GDM1 (cell line): ENCODE measurements at regions not wholly inside any gene's neighbourhood (a gene's known extent, or its start where the extent isn't known, plus 50 kb on each side); places are given as distances from the start of the nearest gene placed in this dataset.
A peak's percentile ranks its signal among the peaks of the same experiment; 100 is the strongest.
"Not testable (repeated sequence)": the region's sequence is repeated elsewhere in the genome, so short reads cannot be mapped to it uniquely, and the experiment has no call there.

Experiments used
- DNase-seq: peaks from one replicate; lab custom pipeline; 2025; lab: John Stamatoyannopoulos, UW

DNA sequence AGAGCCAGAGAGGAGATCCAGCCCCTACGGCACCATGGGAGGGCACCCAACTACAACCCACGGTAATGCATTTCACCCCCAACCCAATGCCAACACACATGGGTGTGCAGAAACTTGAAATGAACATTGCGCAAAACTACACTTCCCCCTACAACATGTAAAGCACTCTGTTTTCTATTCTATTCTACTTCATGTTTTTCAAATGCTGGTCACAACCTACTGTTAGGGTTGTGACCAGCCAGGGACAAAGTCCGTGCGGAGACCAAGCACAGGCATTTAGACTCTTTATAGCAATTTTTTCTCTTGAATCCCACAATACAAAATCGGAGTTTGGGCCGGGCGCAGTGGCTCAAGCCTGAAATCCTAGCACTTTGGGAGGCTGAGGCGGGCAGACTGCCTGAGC is 90.6 kb downstream of the MRPL14 start:
- no peak for DNase-seq

DNA sequence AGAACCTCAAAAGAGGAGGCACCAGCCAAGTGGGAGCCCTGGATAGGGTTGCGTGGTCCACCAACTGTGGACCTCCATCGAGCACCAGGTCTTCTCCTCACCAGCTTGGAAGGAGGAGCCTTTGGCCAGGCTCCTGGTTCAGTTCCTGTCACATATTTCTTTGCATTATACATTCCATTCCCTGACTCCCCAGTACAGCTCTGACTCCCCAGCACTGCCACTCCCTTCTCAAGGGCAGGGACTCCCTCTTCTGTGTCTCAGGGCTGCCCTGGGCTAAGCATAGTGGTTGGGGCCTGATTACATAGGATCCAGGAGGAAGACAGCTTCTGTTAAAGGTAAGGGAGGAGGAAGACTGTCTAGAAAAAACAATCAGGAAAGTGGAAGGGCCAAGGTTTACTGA is 91.1 kb downstream of the MRPL14 start:
- no peak for DNase-seq

DNA sequence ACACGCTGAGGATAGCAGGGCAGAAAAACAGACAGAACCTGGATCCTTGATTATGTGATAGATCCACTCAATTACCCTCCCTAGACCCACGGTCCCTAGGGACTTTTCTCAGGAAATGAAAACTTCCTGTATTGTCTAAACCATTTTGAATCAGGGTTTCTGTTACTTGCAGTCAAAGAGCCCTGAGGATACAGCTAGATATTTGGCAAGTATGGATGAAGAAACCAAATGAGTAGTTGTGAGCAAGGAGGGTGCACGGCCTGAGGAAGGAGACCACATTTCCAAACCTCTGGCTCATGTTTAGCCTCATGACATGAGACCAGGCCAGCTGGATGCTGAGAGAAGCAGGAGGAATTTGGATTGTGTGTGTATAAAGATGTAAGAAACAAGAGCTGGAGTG is 91.6 kb downstream of the MRPL14 start:
- DNase-seq: no peak

DNA sequence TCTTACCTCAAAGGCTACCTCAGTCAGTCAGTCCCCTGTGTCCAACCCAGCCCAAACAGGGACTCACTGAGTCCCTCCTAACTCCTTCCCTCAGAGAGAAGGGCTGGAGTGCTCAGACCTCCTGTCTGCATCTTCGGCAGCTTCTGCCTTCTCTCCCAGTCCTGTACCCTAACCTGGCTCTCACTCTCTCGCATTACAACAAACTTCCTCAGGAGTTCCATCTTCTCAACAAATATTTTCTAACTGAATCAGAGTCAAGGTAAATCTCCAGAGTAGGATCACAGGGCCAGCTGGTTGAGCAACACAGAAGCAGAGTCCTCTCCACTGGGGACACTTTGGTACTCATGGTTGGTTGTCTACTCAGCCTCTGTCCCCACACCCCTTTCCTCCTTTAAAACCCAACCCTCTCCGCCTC is 92.3 kb downstream of the MRPL14 start:
- no peak for DNase-seq

DNA sequence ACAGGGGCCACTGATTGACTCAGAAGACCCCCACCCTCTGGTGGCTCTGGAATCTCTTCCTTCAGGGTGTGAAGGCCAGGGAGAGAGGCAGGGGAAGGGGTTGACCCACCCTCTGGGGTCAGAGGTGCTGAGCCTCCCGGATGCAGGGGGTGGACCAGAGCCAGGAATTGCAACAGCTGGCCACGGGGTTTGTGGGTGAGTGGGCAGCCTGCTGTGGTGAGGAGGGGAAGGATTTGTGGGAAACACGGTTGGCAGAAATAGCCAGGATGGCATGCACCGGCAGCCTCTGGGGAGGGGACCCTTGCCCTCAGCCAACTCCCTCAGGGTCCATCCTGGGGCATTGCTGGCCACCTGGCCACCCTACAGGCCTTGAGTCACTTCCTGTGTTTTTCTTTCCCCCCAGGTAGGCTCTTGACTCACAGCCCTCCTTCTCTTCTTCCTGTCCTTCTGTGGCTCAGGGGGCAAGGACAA is 92.8 kb downstream of the MRPL14 start:
- no peak for DNase-seq

DNA sequence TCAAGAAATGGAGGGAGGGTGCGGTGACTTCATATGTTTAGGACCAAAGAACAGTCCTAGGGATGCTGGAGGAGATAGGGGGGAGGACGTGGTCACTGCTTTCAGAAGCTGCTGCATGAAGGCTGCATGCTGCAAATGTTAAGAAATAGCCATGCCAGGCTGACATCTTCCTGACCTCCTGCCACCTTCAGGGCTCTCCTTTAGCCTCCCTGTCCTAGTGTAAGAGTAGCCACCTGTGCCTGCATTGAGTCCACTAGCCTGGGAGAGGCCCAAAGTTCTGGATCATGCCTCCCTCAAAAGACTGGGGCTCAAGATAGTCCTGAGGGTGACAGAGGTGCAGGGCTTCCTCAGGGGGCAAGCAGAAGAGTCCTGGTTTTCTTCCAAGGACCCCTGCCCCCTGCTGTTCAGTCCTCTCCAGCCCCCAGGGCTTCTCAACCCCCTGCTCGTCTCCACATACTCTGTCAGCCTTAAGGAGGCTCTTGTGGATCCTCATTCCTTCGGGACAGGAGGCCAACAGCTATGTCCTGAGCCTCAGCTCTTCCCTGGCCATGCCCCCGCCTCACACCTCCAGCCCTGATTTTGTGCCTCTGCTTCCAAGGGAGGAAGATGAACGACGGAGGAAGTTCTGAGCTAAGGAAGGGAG is 96.3 kb downstream of the MRPL14 start:
- no peak for DNase-seq

DNA sequence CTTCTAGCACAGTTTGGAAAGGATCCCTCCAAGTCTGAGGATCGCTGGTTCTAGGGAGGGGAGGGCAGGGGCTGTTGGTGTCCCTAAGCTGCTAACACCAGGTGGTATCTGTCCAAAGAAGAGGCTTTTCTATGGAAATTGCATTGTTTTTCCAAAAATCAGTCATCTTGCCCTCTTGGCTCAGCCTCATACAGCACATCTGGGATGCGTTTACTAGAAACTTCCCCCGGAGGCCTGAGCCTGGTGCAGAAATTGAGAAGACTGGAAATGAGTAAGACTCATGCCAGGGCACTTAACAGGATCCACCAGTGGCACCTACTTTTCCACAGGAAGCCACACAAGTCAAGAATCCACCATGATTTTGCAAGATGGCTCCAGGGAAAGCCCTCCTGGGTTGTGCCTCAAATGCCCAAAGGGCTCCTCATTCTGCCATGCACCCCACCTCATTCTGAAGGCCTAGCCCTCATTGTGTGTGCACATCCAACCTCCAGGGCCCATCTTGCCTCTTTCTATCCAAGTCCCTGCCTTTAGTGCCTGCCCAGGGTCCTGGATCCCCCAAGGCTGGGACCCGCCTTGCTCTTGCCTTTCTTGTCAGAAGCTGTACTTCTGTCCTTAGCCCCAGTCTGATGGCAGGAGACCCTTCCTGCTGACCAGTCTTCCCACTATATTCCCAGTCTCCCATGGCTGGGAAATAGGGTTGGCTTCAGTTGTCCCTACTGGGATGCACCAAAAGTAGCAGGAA is 97.6 kb downstream of the MRPL14 start:
- DNase-seq: no peak

DNA sequence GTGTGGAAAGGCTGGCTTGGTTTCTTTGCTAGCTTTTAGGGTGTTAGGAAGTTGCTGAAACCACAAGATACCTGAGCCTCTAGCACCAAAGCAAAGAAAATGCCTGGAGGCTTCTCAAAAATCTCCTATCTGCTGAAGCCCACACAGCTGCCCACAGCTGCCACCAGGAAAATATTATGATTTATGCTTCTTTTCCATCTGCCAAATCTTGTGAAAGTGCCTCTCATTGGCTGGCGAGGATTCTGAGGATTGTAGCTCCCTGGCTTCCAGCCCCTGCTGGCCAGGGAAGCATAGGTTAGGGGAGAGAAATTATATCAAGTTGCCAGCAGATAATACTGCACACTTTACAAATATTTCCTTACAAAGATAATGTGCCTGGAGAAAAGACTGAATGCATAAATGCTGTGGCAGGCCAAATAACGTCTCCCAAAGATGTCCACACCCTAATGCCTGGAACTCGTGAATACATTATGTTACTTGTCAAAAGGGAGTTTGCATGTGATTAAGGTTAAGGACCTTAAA is 98.4 kb downstream of the MRPL14 start:
- no peak for DNase-seq

DNA sequence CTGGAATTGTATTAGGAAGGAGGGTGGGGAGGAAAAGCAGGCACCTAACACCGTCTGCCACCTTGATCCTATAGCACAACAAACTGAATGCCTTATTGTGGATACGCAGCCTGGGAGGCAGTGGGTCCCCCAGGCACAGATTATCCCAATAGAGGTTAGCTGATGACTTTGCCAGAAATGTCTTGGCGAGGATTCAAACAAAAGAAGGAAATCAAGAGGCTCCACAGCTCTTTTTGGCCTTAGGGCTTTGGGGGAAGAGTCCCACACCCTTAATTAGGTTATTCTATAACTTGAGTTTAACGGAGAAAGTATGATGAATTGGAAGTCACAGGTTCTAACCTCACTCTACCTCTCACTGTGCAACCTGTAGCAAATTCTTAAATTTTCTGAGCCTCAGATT is 102.0 kb downstream of the MRPL14 start:
- no peak for DNase-seq

DNA sequence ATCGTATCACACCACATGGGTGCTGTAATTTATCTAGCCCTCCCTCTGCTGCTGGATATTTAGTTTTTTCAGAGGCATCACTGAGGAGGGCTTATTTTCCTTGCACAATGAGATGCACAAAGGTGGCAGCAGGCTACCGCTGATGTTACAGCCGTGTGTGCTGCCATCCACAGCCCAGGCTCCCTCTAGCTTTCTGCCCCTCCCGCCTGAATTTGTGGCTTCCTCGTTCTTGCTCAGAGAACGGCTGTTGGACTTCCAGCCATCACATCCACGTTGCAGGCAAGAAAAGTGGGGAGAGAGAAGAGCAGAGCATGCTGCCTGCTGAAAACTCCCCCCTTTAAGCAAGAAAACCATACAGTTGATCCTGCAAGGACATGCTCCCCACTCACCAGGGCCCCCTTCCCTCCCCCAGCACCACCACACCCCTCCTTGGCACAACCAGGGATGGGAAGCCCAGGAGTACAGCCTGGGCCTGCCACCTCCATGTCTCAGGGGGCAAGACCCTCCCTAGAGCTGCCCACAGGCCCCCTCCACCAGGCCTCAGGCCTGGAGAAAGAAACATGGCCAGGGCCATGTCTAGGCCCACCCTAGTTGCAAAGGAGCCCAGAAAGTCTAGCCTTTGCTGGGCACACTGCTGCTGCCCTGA is 102.6 kb downstream of the MRPL14 start:
- DNase-seq: peak; percentile 41

DNA sequence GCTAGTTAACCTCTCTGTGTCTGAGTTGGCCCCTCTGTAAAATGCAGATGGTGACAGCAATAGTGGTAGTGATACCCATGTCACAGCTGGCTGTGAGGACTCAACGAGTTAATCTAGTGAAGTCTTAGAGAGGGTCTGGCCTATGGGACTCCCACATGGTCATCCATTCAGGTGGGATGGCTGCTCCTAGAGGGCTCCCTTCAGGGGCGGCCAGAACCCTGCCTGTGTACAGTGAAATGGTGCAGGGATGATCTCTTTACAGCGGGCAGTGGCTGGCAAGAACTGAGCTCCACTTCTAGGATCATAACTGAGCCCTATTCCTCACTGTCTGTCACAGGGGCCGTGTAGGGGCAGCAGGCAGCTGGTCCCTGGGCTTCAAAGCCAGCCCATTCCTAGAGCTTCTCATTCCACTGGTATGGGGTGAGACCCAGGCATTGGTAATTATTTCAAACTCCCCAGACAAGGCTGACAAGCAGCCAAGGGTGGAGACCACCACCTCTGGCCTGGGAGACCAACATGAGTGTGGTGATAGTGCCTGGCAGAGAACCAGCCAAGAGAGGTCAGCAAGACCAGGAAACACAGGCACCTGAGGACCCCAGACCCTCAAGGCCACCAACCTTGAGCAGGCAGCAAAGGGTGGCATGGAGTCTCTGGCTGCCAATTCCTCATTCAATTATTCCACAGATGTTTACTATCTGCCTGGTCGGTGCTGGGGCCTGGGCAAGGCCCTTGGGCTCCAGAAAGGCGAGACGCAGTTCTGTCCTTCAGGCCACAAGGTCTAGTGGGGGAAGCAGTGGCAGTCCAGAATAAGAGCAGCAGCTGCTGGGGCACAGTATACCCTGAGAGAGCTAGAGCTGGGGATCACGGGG is 103.4 kb downstream of the MRPL14 start:
- no peak for DNase-seq

DNA sequence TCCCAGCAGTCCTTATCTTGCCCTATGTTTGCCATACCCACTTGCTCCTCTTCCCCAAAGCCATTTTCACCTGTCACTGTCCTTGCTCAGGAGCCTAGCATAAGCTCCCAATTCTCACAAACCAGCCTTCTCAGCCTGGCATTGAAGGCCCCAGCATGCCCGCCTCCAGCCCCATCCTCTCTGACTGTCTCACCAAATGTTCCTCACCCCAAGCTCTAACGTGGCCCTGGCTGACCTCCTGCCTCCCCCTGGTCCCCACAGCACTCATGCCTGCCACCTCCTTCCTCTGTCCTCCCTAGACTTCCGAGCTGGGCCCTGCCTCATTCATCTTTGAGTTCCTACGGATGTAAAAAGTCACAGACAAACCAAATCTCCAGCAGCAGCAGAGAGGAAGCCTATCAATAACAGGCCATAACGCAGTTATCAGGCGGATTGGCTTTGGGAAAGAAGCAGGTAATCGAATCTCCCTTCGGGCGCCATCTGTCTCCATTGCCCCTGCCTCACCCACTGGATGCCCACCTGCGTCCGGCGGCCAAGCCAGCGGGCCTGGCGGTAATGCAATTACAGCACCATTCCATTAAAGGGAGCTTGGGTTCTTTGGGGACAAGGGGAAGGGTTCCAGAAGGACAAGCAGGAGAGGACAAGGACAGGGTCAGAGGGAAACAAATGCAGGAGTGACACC is 104.4 kb downstream of the MRPL14 start:
- DNase-seq: no peak

DNA sequence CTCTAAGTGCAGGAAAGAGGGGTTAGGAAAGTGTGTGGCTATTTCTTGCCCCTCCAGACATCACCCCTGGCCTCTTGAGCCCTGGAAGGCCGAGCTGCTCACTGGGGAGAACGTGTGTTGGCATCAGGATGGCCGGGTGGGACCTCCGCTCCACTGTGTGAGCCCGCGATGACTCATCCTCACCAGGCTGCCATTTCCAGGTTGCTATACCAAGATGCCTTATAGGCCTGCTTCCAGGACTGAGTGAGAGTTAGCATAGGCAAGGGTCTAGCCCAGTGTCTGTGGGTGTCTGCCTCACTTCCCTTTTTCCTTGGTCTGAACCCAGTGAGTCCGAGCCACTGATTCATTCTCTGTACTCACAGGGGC is 105.0 kb downstream of the MRPL14 start:
- DNase-seq: no peak

DNA sequence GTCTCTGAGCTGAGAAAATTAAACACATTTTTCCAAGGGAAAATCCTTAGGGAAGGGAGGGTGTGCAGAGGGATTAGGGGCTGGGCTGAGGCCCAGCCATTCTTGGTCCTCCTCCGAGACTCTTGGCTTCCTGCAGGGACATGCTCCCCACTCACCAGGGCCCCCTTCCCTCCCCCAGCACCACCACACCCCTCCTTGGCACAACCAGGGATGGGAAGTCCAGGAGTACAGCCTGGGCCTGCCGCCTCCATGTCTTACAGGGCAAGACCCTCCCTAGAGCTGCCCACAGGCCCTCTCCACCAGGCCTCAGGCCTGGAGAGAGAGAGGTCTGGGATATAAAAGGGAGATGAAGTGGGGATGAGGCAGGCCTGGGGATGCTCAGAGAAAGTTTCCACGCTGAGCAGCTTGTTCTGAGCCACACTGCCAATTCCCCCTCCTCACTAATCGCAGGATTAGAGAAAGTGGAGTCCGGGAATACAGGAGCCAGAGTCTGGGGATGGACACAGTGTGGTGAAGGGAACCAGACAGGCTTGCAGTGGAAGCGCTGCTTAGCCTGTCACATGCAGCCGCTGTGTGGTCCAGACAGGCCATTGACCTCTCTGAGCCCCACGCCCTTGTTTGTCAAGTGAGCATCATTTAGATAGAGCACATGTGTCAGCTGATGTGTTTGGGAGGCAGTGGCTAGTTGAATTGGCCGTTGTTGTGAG is 105.5 kb downstream of the MRPL14 start:
- DNase-seq: no peak

DNA sequence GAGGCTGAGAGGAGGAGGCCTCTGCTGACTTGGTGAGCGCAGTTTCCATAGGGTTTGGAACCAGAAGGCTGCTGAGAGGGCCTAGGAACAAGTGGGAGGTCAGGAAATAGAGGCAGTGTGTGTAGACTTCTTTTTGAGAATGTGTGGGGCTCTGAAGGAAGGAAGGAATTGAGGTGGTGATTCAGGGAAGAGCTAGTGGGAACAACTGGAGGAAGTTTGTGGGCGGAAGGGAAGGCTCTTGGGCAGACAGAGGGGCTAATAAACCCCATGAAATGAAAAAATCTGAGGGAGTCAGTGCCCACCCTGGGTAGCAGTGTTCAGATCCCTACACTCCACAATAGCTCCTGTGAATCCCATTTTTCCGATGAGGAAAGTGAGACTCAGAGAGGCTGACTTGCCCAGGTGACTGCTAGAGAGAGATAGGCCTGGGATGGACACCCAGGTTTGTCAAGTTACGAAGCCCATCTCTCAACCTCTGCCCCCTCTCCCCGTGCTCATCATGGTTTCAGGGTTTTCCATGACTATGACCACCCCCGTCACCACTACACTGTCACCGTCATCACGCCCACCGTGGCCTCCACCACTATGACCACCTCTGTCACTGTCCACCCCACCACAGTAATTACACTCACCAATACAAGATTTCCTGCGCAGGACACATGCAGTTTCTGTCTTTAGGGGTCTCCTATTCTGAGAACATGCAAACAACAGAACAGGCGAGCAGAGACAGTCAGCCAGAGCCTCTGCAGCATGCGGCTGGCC is 106.4 kb downstream of the MRPL14 start:
- DNase-seq: no peak

DNA sequence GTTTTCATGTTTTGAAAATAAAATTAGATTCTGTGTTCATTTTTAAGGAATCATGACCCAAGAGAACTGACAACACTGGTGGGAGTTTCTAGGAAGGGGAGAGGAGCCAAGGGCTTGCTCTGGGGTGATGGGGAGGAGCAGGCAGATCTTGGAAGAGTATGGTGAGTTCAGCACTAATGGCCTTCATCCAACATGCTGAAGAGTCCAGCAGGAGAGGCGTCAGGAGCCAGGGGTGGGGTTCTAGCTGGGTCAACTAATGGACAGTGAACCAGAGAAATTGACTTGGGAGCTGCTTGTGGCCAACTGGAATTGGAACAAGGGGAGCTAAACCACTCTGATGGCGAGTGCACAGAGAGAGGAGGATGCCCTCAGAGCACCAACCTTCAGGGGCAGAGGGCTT is 107.1 kb downstream of the MRPL14 start:
- DNase-seq: no peak

DNA sequence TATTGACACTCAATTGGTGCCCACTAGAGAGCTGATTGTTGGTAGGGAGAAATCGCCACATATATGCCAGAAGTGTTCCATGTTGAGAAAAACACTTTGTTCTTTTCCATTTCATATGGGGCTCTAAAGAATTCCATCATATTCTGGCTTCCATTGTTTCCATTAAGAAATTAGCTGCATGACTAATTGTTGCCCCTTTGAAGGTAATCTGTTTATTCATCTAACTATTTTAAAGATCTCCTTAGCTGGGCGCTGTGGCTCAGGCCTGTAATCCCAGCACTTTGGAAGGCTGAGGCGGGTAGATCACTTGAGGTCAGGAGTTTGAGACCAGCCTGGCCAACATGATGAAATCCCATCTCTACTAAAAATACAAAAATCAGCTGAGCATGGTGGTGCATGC is 109.9 kb downstream of the MRPL14 start:
- not testable (repeated sequence) for DNase-seq

DNA sequence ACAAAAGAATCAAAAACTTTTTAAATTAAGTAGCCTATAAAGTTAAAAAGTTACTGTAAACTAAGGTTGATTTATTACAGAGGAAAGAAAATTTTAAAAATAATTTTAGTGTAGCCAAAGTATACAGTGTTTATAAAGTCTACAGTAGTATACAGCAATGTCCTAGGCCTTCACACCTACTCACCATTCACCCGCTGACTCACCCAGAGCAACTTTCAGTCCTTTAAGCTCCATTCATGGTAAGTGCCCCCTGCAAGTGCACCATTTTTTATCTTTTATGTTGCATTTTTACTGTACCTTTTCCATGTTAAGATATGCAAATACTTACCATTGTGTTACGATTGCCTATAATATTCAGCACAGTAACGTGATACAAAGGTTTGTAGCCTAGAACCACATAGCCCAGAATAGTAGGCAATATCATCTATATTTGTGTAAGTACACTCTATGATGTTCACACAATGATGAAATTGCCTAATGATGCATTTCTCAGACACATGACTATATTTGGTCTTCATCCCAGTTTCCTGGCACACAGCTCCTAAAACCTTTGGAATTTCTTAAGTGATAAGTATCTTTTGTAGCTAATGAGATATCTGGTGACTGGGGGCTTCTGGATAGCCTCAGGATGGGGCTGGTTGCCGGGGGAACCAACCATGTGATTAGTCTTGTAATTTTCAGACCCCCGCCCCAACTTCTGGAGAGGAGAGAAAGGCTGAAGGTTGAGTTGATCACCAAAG is 111.0 kb downstream of the MRPL14 start:
- no peak for DNase-seq

DNA sequence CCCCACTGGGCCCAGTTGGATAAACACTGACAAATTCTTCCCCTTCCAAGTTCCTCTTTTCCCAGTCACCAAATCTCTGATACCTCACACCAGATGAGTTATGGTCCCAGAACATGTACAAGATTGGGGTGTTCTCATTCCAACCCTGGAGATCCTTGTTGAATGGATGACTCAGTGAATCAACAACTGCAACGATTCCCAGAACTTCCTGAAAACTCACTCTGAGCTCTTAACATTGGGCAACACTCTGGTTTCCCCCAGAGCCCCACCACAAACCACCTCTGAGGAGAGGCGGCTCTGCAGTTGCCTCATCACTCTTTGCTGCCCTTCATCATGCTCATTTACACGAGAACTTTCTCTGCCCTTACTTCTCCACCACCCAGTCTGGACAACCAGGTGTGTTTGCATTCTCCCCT is 115.2 kb downstream of the MRPL14 start:
- peak; percentile 39 for DNase-seq
